ENCODE measurements at regions not wholly inside any gene's neighbourhood (a gene's known extent, or its start where the extent isn't known, plus 50 kb on each side); places are given as distances from the start of the nearest gene placed in this dataset.
A peak's percentile ranks its signal among the peaks of the same experiment; 100 is the strongest.

GRCh38 chr6:113160306-113161017 lies 696.7 kb upstream of the MARCKS start:
- DNase-seq = no peak
- H3F3A ChIP-seq (replicated peaks; ENCODE audit: insufficient read depth) = no peaks in the 10 kb centered on the region
- H3K27ac ChIP-seq (ENCODE audit: low read depth in 2 of 2, low read length in 1 of 2) = no peak overlapping the region
- no peaks in the 10 kb centered on the region for H3K9me2 ChIP-seq
- no peak for TF ChIP-seq TAF1 (IDR thresholded peaks at IDR 0.05; ENCODE audit: borderline replicate concordance, low read depth, low read length)
- no peak for TF ChIP-seq RFX5 (IDR thresholded peaks at IDR 0.05; ENCODE audit: low read length)
- TF ChIP-seq REST (IDR thresholded peaks at IDR 0.05; ENCODE audit: low read depth, low read length) = no peak
- no peak for TF ChIP-seq YY1 (IDR thresholded peaks at IDR 0.05; ENCODE audit: low read depth)
- TF ChIP-seq SMC3 (IDR thresholded peaks at IDR 0.05; ENCODE audit: low read depth, low read length) = no peak
- TF ChIP-seq JUND (IDR thresholded peaks at IDR 0.05) = no peak
- no peak for TF ChIP-seq MEF2A (IDR thresholded peaks at IDR 0.05; ENCODE audit: borderline replicate concordance, low read depth)
- no peak for TF ChIP-seq MXI1 (IDR thresholded peaks at IDR 0.05; ENCODE audit: low read depth, low read length)
- TF ChIP-seq RCOR1 (IDR thresholded peaks at IDR 0.05; ENCODE audit: low read length) = no peak
- TF ChIP-seq EP300 (IDR thresholded peaks at IDR 0.05; ENCODE audit: borderline replicate concordance in 1 of 2, low read depth in 1 of 2, low read length in 1 of 2) = no peak
- TF ChIP-seq GATA2 (CRISPR knock-in tag; IDR thresholded peaks at IDR 0.05) = no peak
- TF ChIP-seq TCF12 (IDR thresholded peaks at IDR 0.05) = no peak
- TF ChIP-seq ZBTB33 (IDR thresholded peaks at IDR 0.05; ENCODE audit: borderline replicate concordance, low read depth) = no peak
- H3K79me2 ChIP-seq (ENCODE audit: insufficient read depth) = no peaks in the 10 kb centered on the region
- H2AFZ ChIP-seq (ENCODE audit: low read depth) = peak overlapping the region; percentile 7; the same call in 1 of the 2 replicates
- no peaks in the 10 kb centered on the region for H3K27me3 ChIP-seq (ENCODE audit: insufficient read depth)
- H3K36me3 ChIP-seq (replicated peaks in 1 of 2; ENCODE audit: control insufficient read depth in 1 of 2, insufficient read depth in 2 of 2, low read length in 1 of 2) = peaks cover 0 to 5% of the 10 kb centered on the region in 2 experiments
- no peaks in the 10 kb centered on the region for H4K20me1 ChIP-seq (ENCODE audit: insufficient read depth)
- H3K4me3 ChIP-seq (ENCODE audit: low read depth in 2 of 2, low read length in 1 of 2) = no peak overlapping the region
- no peaks in the 10 kb centered on the region for H3K9me3 ChIP-seq
- no peak overlapping the region for H3K9ac ChIP-seq
- POLR2A ChIA-PET = no interaction called here
- H3K4me1 ChIP-seq (ENCODE audit: control insufficient read depth in 1 of 2, insufficient read depth in 2 of 2, low read depth in 1 of 2, low read length in 1 of 2) = no peaks in the 10 kb centered on the region
- no peak overlapping the region for H3K4me2 ChIP-seq
- CTCF ChIA-PET = interaction anchor here (0.6 kb wide), 2 partner anchors 22 to 218 kb away, joined by 3 read pairs; no protein-coding TSS in a partner anchor
- WGBS (ENCODE audit: low lambda C conversion rate) = 94% methylated on average over 5 of the region's 5 CpGs

Measured in SK-N-SH (cell line).